VCaP (cell line): ENCODE measurements at regions not wholly inside any gene's neighbourhood (a gene's known extent, or its start where the extent isn't known, plus 50 kb on each side); places are given as distances from the start of the nearest gene placed in this dataset.
"Not testable (repeated sequence)": the region's sequence is repeated elsewhere in the genome, so short reads cannot be mapped to it uniquely, and the experiment has no call there.

Source experiments
- H3K27ac ChIP-seq: fragments of 450-650 bp; 2 replicates; pipeline ENCODE4 v1.5.1; 2017
- TF ChIP-seq, protein P1 (sequence below): fragments of 450-650 bp; conservative IDR thresholded peaks from 2 replicates; pipeline ENCODE4 v1.5.1; 2017; ENCODE audit warnings: mild to moderate bottlenecking, moderate library complexity

GRCh38 chr5:147101659-147102369 is 133.0 kb upstream of the STK32A start:
- TF ChIP-seq, protein P1, sequence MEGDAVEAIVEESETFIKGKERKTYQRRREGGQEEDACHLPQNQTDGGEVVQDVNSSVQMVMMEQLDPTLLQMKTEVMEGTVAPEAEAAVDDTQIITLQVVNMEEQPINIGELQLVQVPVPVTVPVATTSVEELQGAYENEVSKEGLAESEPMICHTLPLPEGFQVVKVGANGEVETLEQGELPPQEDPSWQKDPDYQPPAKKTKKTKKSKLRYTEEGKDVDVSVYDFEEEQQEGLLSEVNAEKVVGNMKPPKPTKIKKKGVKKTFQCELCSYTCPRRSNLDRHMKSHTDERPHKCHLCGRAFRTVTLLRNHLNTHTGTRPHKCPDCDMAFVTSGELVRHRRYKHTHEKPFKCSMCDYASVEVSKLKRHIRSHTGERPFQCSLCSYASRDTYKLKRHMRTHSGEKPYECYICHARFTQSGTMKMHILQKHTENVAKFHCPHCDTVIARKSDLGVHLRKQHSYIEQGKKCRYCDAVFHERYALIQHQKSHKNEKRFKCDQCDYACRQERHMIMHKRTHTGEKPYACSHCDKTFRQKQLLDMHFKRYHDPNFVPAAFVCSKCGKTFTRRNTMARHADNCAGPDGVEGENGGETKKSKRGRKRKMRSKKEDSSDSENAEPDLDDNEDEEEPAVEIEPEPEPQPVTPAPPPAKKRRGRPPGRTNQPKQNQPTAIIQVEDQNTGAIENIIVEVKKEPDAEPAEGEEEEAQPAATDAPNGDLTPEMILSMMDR: no peak
- no peak overlapping the region for H3K27ac ChIP-seq

GRCh38 chr5:147112899-147113298 is 121.9 kb upstream of the STK32A start:
- TF ChIP-seq, protein P1: no peak
- no peak overlapping the region for H3K27ac ChIP-seq

DNA sequence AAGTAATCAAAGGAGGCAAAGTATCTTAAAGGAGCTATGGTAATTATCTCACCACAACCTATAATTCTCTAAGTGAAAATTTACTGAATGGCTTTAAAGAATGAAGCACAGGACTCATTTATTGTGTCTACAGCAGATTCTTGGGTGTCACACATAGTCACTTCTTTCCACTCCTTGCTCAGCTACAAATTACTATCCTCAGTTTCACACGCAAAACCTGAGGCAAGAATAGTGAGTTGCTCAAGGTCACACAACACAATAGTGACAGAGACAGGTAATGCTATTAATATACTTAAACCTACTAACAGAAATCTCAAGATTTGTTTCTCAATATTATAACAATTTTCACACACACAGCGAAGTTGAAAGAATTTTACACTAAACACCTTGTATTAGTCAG is 120.9 kb upstream of the STK32A start:
- no peak overlapping the region for H3K27ac ChIP-seq
- TF ChIP-seq, protein P1: no peak

GRCh38 chr5:147139759-147140158 is 95.1 kb upstream of the STK32A start:
- not testable (repeated sequence) for H3K27ac ChIP-seq

GRCh38 chr5:147140558-147140957 is 94.3 kb upstream of the STK32A start:
- TF ChIP-seq, protein P1: no peak

GRCh38 chr5:147141580-147141979 is 93.2 kb upstream of the STK32A start:
- H3K27ac ChIP-seq: not testable (repeated sequence)

More at GRCh38 chr5:147140558-147140957, 94.3 kb upstream of the STK32A start:
- no peak overlapping the region for H3K27ac ChIP-seq

DNA sequence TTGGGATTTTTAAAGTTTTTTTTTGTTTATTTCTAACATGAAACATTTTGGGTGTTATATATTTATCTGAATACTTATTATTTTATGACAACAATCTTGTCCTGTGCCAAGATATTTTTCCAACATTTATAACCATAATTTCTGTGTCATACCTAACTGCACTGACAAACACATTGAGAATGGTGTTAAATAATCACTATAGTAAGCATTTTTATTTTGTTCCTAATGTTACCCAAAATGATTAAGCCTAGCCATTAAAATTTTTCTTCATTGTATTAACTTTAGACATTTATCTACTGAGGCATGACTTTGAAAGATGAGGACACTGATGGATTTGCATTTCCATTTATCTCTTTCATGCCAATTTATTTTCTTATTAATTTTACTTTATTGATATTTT is 91.6 kb upstream of the STK32A start:
- TF ChIP-seq, protein P1: no peak

DNA sequence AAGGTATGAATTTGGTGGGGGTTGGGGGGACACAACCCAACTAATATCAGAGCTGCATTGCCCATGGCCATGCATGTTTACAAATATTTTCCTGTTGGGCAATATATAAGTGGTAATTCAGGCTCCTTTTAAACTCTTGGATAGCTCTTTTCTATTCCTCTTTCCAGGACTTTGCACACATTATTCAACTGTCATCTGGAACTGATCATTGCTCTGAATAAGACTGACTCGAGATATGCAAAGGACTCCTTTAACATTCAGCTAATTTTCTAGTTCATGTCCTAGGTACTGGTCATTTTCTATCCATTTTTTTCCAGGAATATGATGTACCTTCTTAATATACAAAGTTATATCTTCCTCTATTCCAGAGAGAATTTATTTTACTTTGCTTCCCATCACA is 89.5 kb upstream of the STK32A start:
- no peak overlapping the region for H3K27ac ChIP-seq
- TF ChIP-seq, protein P1: no peak

More for the DNA sequence above, 91.6 kb upstream of the STK32A start:
- H3K27ac ChIP-seq: no peak overlapping the region

- no peak overlapping the region for H3K27ac ChIP-seq
- TF ChIP-seq, protein P1: no peak
Observed at GRCh38 chr5:147148715-147149114, 86.1 kb upstream of the STK32A start.
